ENCODE measurements at regions not wholly inside any gene's neighbourhood (a gene's known extent, or its start where the extent isn't known, plus 50 kb on each side); places are given as distances from the start of the nearest gene placed in this dataset.
A peak's percentile ranks its signal among the peaks of the same experiment; 100 is the strongest.

DNA sequence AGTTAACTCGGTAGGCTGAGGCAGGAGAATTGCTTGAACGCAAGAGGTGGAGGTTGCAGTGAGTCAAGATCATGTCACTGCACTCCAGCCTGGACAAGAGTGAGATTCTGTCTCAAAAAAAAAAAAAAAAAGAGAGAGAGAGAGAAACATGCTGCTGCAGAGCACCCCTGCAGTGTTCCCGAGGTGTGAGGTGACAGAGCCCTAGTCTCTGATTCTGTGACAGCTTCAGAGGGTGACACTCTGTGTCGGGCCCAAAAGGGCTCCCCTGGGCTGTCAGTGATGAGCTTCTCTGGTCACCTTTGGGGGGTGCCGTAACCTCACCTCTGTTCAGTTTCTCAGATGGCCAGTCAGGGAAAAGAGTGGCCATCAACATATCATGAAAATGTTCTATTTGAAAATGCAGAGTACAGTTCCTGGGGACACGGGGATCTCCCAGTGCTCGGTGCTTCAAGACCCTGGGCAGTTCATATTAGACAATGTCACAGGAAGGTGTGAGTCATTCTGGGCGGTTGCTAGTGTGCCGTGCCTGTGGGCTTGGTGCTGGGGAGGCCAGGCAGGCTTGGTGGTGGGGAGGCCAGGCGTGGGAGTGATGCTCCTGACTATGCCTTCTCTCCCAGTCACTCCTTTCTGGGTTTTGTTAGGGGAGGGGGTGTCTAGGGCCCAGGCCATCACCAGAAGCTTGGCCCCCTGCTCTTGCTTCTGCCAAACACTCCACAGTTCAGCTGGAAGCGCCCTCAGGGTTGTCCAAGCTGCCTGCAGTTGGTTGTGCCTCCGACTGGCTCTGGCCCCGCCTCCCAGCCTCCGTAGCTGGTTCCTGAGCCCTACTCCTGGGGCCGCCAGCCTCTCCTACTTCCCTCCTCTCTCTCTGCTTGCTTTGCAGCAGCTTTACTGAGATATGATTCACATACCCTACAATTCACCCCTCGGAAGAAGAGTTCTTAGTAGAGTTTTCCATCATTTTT, 52.5 kb upstream of the CLDN5 start (continued):
- TF ChIP-seq MBD2 (IDR thresholded peaks at IDR 0.05; ENCODE audit: borderline replicate concordance, low read depth) (no peak; the same call in 1 of the 2 replicates), SMAD2 (IDR thresholded peaks at IDR 0.05; ENCODE audit: low read depth, low read length) (0 out of 2 replicates have a peak, but pooled peaks have one; percentile 58), MECOM (CRISPR knock-in tag; IDR thresholded peaks at IDR 0.05) (no peak), ZNF121 (CRISPR knock-in tag; conservative IDR thresholded peaks at IDR 0.05) (no peak), HNRNPH1 (optimal IDR thresholded peaks at IDR 0.05; ENCODE audit: low read depth, low read length) (no peak), SMAD4 (CRISPR knock-in tag; conservative IDR thresholded peaks at IDR 0.05) (peak; percentile 59), ZNF274 (IDR thresholded peaks at IDR 0.05; ENCODE audit: borderline replicate concordance, low read depth, low read length) (no peak), HDAC1 (IDR thresholded peaks at IDR 0.05) (peak in 1 of 2 experiments; percentile 36; a peak in 2 of 4 replicates), ETV5 (CRISPR knock-in tag; IDR thresholded peaks at IDR 0.05; ENCODE audit: low read depth) (peak; percentile 68; the same call in 1 of the 2 replicates), CBFA2T3 (IDR thresholded peaks at IDR 0.05) (0 out of 2 replicates have a peak, but pooled peaks have one; percentile 5), CHD2 (IDR thresholded peaks at IDR 0.05; ENCODE audit: low read depth, low read length) (no peak), ZNF766 (CRISPR knock-in tag; conservative IDR thresholded peaks at IDR 0.05) (0 out of 2 replicates have a peak, but pooled peaks have one; percentile 40), NR4A1 (CRISPR knock-in tag; IDR thresholded peaks at IDR 0.05) (no peak; the same call in 1 of the 2 replicates), NR4A1 (tag; IDR thresholded peaks at IDR 0.05) (no peak), ZNF584 (CRISPR knock-in tag; IDR thresholded peaks at IDR 0.05; ENCODE audit: low read depth) (0 out of 2 replicates have a peak, but pooled peaks have one; percentile 9), PHF8 (IDR thresholded peaks at IDR 0.05; ENCODE audit: borderline replicate concordance, low read length) (no peak), ZNF324 (CRISPR knock-in tag; IDR thresholded peaks at IDR 0.05) (no peak), HMG20A (CRISPR knock-in tag; conservative IDR thresholded peaks at IDR 0.05) (0 out of 2 replicates have a peak, but pooled peaks have one; percentile 34), OTX1 (CRISPR knock-in tag; IDR thresholded peaks at IDR 0.05) (peak; percentile 12; the same call in 1 of the 2 replicates), BDP1 (IDR thresholded peaks at IDR 0.05; ENCODE audit: insufficient read depth, insufficient read length) (no peak), ZNF589 (CRISPR knock-in tag; IDR thresholded peaks at IDR 0.05; ENCODE audit: low read depth) (no peak)
- TF ChIP-seq, protein P1, sequence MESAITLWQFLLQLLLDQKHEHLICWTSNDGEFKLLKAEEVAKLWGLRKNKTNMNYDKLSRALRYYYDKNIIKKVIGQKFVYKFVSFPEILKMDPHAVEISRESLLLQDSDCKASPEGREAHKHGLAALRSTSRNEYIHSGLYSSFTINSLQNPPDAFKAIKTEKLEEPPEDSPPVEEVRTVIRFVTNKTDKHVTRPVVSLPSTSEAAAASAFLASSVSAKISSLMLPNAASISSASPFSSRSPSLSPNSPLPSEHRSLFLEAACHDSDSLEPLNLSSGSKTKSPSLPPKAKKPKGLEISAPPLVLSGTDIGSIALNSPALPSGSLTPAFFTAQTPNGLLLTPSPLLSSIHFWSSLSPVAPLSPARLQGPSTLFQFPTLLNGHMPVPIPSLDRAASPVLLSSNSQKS (CRISPR knock-in tag; IDR thresholded peaks at IDR 0.05): no peak
- TF ChIP-seq, protein P2, sequence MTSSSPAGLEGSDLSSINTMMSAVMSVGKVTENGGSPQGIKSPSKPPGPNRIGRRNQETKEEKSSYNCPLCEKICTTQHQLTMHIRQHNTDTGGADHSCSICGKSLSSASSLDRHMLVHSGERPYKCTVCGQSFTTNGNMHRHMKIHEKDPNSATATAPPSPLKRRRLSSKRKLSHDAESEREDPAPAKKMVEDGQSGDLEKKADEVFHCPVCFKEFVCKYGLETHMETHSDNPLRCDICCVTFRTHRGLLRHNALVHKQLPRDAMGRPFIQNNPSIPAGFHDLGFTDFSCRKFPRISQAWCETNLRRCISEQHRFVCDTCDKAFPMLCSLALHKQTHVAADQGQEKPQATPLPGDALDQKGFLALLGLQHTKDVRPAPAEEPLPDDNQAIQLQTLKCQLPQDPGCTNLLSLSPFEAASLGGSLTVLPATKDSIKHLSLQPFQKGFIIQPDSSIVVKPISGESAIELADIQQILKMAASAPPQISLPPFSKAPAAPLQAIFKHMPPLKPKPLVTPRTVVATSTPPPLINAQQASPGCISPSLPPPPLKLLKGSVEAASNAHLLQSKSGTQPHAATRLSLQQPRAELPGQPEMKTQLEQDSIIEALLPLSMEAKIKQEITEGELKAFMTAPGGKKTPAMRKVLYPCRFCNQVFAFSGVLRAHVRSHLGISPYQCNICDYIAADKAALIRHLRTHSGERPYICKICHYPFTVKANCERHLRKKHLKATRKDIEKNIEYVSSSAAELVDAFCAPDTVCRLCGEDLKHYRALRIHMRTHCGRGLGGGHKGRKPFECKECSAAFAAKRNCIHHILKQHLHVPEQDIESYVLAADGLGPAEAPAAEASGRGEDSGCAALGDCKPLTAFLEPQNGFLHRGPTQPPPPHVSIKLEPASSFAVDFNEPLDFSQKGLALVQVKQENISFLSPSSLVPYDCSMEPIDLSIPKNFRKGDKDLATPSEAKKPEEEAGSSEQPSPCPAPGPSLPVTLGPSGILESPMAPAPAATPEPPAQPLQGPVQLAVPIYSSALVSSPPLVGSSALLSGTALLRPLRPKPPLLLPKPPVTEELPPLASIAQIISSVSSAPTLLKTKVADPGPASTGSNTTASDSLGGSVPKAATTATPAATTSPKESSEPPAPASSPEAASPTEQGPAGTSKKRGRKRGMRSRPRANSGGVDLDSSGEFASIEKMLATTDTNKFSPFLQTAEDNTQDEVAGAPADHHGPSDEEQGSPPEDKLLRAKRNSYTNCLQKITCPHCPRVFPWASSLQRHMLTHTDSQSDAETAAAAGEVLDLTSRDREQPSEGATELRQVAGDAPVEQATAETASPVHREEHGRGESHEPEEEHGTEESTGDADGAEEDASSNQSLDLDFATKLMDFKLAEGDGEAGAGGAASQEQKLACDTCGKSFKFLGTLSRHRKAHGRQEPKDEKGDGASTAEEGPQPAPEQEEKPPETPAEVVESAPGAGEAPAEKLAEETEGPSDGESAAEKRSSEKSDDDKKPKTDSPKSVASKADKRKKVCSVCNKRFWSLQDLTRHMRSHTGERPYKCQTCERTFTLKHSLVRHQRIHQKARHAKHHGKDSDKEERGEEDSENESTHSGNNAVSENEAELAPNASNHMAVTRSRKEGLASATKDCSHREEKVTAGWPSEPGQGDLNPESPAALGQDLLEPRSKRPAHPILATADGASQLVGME (CRISPR knock-in tag; IDR thresholded peaks at IDR 0.05): peak; percentile 84; the same call in 1 of the 2 replicates
